Small intestine (tissue), 7 donors: ENCODE measurements at regions not wholly inside any gene's neighbourhood (a gene's known extent, or its start where the extent isn't known, plus 50 kb on each side); places are given as distances from the start of the nearest gene placed in this dataset.

Experiments
- DNase-seq, 2 donors: peaks; one replicate each; pipeline versions ENCODE4 v3.0.0 to v3.0.0-alpha.2; 2013
- FAIRE-seq: peaks from 2 replicates; lab custom pipeline; 2012; peaks lifted over from hg19 to GRCh38; lab: Jason Lieb, UNC
- H3K27ac ChIP-seq, 3 donors: one replicate each; pipeline ENCODE4 v1.5.1; 2013; ENCODE audit warnings: low read length in 2 of 3, mild to moderate bottlenecking in 2 of 3, control low read depth in 1 of 3, inconsistent platforms in 1 of 3, low read depth in 1 of 3, moderate library complexity in 1 of 3
- H3K27me3 ChIP-seq, 3 donors: one replicate each; pipeline ENCODE4 v1.6.1; 2013; ENCODE audit warnings: low read length in 3 of 3, inconsistent platforms in 1 of 3; ENCODE audit not compliant: control insufficient read depth in 3 of 3, insufficient read depth in 3 of 3
- H3K36me3 ChIP-seq, 3 donors: one replicate each; pipeline ENCODE4 v1.6.1; 2013; ENCODE audit warnings: low read length in 3 of 3, inconsistent platforms in 1 of 3, low read depth in 1 of 3, mild to moderate bottlenecking in 1 of 3, moderate library complexity in 1 of 3; ENCODE audit not compliant: control insufficient read depth in 3 of 3, insufficient read depth in 2 of 3
- H3K4me1 ChIP-seq, 3 donors: one replicate each; pipeline ENCODE4 v1.6.1; 2013; ENCODE audit warnings: low read length in 2 of 3, inconsistent platforms in 1 of 3, low read depth in 1 of 3, mild to moderate bottlenecking in 1 of 3, moderate library complexity in 1 of 3; ENCODE audit not compliant: control insufficient read depth in 3 of 3, insufficient read depth in 2 of 3
- H3K4me3 ChIP-seq, 3 donors: one replicate each; pipeline ENCODE4 v1.5.1; 2013; ENCODE audit warnings: low read length in 3 of 3, control low read depth in 1 of 3, inconsistent platforms in 1 of 3, low read depth in 1 of 3, mild to moderate bottlenecking in 1 of 3, moderate library complexity in 1 of 3
- H3K9me3 ChIP-seq, 2 donors: one replicate each; pipeline ENCODE4 v1.6.1; 2013; ENCODE audit warnings: low read depth in 1 of 2, low read length in 1 of 2; ENCODE audit not compliant: control insufficient read depth in 2 of 2, insufficient read depth in 1 of 2
- WGBS, 3 donors: extraction: QIAGEN DNeasy Blood & Tissue Kit; methylation state at CpG; one replicate each; pipeline ENCODE4 v1.1.7; 2013; 5-methylcytosine and 5-hydroxymethylcytosine counted together
- donor health status: healthy with polysubstance abuse.
- donor health status: control.
- donor health status: control.
- donor health status: Bipolar disorder and iron deficiency.
- donor health status: healthy.

GRCh38 chr19:29285187-29285687 is 72.3 kb upstream of the UQCRFS1 start:
- Histone ChIP-seq H3K4me3 (no peak overlapping the region), H3K36me3 (no peaks in the 10 kb centered on the region), H3K4me1 (no peaks in the 10 kb centered on the region), H3K27ac (no peak overlapping the region), H3K27me3 (peaks cover 0 to 6% (median 0%) of the 10 kb centered on the region in 3 donors), H3K9me3 (no peaks in the 10 kb centered on the region)
- no peak for FAIRE-seq
- 67 to 70% (median 68%) methylated on average over 6 of the region's 6 CpGs for WGBS, 3 donors
- DNase-seq: no peak

- 19 to 31% (median 23%) methylated on average over 6 of the region's 6 CpGs for WGBS, 3 donors
- FAIRE-seq (no peak), DNase-seq (peak in 1 of 2 donors; percentile 6)
- Histone ChIP-seq H3K4me1 (no peaks in the 10 kb centered on the region), H3K27ac (no peak overlapping the region), H3K9me3 (no peaks in the 10 kb centered on the region), H3K4me3 (no peak overlapping the region), H3K27me3 (peaks cover 0 to 6% (median 0%) of the 10 kb centered on the region in 3 donors), H3K36me3 (no peaks in the 10 kb centered on the region)
Observed at GRCh38 chr19:29285878-29286277, 72.9 kb upstream of the UQCRFS1 start.

GRCh38 chr19:29287061-29287460 is 74.1 kb upstream of the UQCRFS1 start:
- no peak for FAIRE-seq
- H3K27ac ChIP-seq: no peak overlapping the region
- H3K27me3 ChIP-seq: peaks cover 0 to 6% (median 0%) of the 10 kb centered on the region in 3 donors
- 54 to 65% (median 56%) methylated on average over 4 of the region's 4 CpGs for WGBS, 3 donors
- H3K9me3 ChIP-seq: no peaks in the 10 kb centered on the region
- no peaks in the 10 kb centered on the region for H3K4me1 ChIP-seq
- no peaks in the 10 kb centered on the region for H3K36me3 ChIP-seq
- H3K4me3 ChIP-seq: no peak overlapping the region
- DNase-seq: no peak

DNA sequence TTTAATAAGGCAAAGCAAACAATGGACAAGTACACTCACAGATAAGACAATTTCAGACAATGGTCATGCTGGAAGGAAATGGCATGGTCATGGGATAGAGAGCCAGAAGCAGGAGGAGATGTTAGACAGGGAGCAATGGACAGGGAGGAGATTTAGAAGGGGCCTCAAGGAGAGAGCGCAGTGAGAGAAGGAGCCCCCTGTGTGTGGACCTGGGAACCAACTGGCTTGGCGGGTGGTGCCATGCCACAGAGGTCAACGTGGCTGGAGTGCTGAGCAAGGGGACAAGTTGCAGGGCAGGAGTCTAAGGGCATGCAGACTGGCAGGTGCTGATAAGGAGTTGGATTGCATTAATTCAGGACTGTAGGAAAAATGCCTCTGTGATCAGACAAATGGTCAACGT is 75.3 kb upstream of the UQCRFS1 start:
- FAIRE-seq (no peak), DNase-seq (no peak)
- Histone ChIP-seq H3K36me3 (no peaks in the 10 kb centered on the region), H3K27ac (no peak overlapping the region), H3K27me3 (peaks cover 0 to under 1% (median 0%) of the 10 kb centered on the region in 3 donors), H3K9me3 (no peaks in the 10 kb centered on the region), H3K4me1 (no peaks in the 10 kb centered on the region), H3K4me3 (no peak overlapping the region)
- 79 to 81% (median 80%) methylated on average over 4 of the region's 4 CpGs for WGBS, 3 donors

DNA sequence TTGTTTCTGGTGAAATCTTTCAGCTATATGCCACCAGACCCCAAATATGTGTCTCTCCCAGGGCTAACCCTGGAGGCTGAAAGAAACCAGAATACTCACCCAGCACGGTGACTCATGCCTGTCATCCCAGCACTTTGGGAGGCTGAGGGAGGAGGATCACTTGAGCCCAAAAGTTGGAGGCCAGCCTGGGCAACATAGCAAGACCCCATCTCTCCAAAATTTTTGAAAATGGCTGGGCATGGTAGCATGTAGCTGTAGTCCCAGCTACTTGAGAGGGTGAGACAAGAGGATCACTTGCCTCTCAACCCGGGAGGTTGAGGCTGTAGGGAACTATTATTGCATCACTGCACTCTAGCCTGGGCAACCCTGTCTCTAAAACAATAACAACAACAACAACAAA is 76.1 kb upstream of the UQCRFS1 start:
- Histone ChIP-seq H3K36me3 (no peaks in the 10 kb centered on the region), H3K27ac (no peak overlapping the region), H3K4me1 (no peaks in the 10 kb centered on the region), H3K9me3 (no peaks in the 10 kb centered on the region), H3K27me3 (no peaks in the 10 kb centered on the region), H3K4me3 (no peak overlapping the region)
- 83 to 92% (median 91%) methylated on average over 2 of the region's 2 CpGs for WGBS, 3 donors
- FAIRE-seq (no peak), DNase-seq (no peak)

GRCh38 chr19:29290853-29291252 is 77.9 kb upstream of the UQCRFS1 start:
- Histone ChIP-seq H3K4me1 (no peaks in the 10 kb centered on the region), H3K36me3 (no peaks in the 10 kb centered on the region), H3K4me3 (no peak overlapping the region), H3K27me3 (no peaks in the 10 kb centered on the region), H3K27ac (no peak overlapping the region), H3K9me3 (no peaks in the 10 kb centered on the region)
- no peak for DNase-seq
- WGBS, 3 donors: 55 to 60% (median 57%) methylated on average over 5 of the region's 5 CpGs
- FAIRE-seq: no peak

- Histone ChIP-seq H3K36me3 (no peaks in the 10 kb centered on the region), H3K4me1 (no peaks in the 10 kb centered on the region), H3K27ac (no peak overlapping the region), H3K9me3 (no peaks in the 10 kb centered on the region), H3K27me3 (no peaks in the 10 kb centered on the region), H3K4me3 (no peak overlapping the region)
- DNase-seq (no peak), FAIRE-seq (no peak)
- 86 to 91% (median 87%) methylated on average over 5 of the region's 5 CpGs for WGBS, 3 donors
Observed at GRCh38 chr19:29292153-29292552, 79.2 kb upstream of the UQCRFS1 start.

DNA sequence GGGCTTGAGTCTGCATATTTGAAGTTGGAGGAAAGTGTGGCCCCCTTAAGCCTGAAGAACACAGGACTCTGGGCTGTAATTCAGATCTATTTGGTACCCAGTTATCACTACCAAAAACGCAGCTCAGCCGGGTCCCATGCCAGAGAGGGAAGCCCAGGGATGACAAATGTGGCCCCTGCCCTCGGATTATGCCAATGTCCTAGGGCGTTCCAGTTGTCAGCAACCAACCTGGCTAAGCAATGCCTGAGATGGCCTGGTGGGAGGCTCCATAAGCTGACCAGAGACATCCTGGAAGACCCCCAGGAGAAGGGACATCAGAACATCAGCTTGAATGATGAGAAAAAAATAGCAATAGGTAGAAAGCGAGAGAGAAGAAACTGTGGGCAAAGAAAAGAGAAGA is 79.6 kb upstream of the UQCRFS1 start:
- 64 to 86% (median 84%) methylated on average over 5 of the region's 5 CpGs for WGBS, 3 donors
- Histone ChIP-seq H3K27ac (no peak overlapping the region), H3K4me3 (no peak overlapping the region), H3K36me3 (no peaks in the 10 kb centered on the region), H3K4me1 (no peaks in the 10 kb centered on the region), H3K9me3 (no peaks in the 10 kb centered on the region), H3K27me3 (no peaks in the 10 kb centered on the region)
- DNase-seq: no peak
- no peak for FAIRE-seq

- Histone ChIP-seq H3K27me3 (no peaks in the 10 kb centered on the region), H3K9me3 (no peaks in the 10 kb centered on the region), H3K27ac (no peak overlapping the region), H3K4me1 (no peaks in the 10 kb centered on the region), H3K4me3 (no peak overlapping the region), H3K36me3 (no peaks in the 10 kb centered on the region)
- no peak for DNase-seq
- FAIRE-seq: no peak
- 60 to 74% (median 68%) methylated on average over 11 of the region's 11 CpGs for WGBS, 3 donors
Observed at GRCh38 chr19:29293292-29293691, 80.3 kb upstream of the UQCRFS1 start.
